SK-N-SH treated with all-trans-retinoic acid at 6 μM for 48 hours (cell line): ENCODE measurements at regions not wholly inside any gene's neighbourhood (a gene's known extent, or its start where the extent isn't known, plus 50 kb on each side); places are given as distances from the start of the nearest gene placed in this dataset.

ENCODE experiments used
- ATAC-seq: fragments of 200-7000 bp; cut with Tn5 transposase; 3 replicates; pipeline ENCODE4 v1.9.1; 2020; ENCODE audit warnings: mild to moderate bottlenecking, moderate library complexity
- ARNTL ChIP-seq: fragments of 450-650 bp; formaldehyde crosslinking; IDR thresholded peaks from 2 replicates; pipeline ENCODE4 v1.5.0; 2020; ENCODE audit warnings: low read depth, mild to moderate bottlenecking, moderate library complexity, borderline replicate concordance
- BACH2 ChIP-seq: fragments of 250-450 bp; sonication (Bioruptor Pico); IDR thresholded peaks from 2 replicates; pipeline ENCODE4 v1.9.0; 2021; ENCODE audit warnings: mild to moderate bottlenecking, borderline replicate concordance
- CREB5 ChIP-seq: fragments of 250-450 bp; sonication (Bioruptor Pico); IDR thresholded peaks from 2 replicates; pipeline ENCODE4 v1.5.1; 2020; ENCODE audit warnings: low read depth, mild to moderate bottlenecking, moderate library complexity
- ESRRG ChIP-seq: fragments of 250-450 bp; sonication (Bioruptor Pico); IDR thresholded peaks from 2 replicates; pipeline ENCODE4 v1.6.1; 2021; ENCODE audit warnings: mild to moderate bottlenecking
- GLIS3 ChIP-seq: fragments of 250-450 bp; sonication (Bioruptor Pico); IDR thresholded peaks from 2 replicates; pipeline ENCODE4 v1.5.0; 2020; ENCODE audit warnings: mild to moderate bottlenecking, moderate library complexity
- OSR1 ChIP-seq: fragments of 250-450 bp; sonication (Bioruptor Pico); IDR thresholded peaks from 2 replicates; pipeline ENCODE4 v1.8.0; 2022; ENCODE audit warnings: moderate library complexity, mild to moderate bottlenecking, inconsistent platforms
- PATZ1 ChIP-seq: fragments of 250-450 bp; sonication (Bioruptor Pico); IDR thresholded peaks from 2 replicates; pipeline ENCODE4 v1.8.0; 2020; ENCODE audit warnings: mild to moderate bottlenecking, moderate library complexity, borderline replicate concordance
- POU6F1 ChIP-seq: fragments of 250-450 bp; sonication (Bioruptor Pico); IDR thresholded peaks from 2 replicates; pipeline ENCODE4 v1.8.0; 2021; ENCODE audit warnings: low read depth, mild to moderate bottlenecking, moderate library complexity, borderline replicate concordance
- RARB ChIP-seq: fragments of 250-450 bp; sonication (Bioruptor Pico); IDR thresholded peaks from 2 replicates; pipeline ENCODE4 v1.8.0; 2021; ENCODE audit warnings: mild to moderate bottlenecking, moderate library complexity
- SNAI2 ChIP-seq: fragments of 250-450 bp; sonication (Bioruptor Pico); IDR thresholded peaks from 2 replicates; pipeline ENCODE4 v1.5.0; 2020; ENCODE audit warnings: mild to moderate bottlenecking, moderate library complexity
- TOX ChIP-seq: fragments of 250-450 bp; sonication (Bioruptor Pico); IDR thresholded peaks from 2 replicates; pipeline ENCODE4 v1.8.0; 2021; ENCODE audit warnings: mild to moderate bottlenecking, moderate library complexity, borderline replicate concordance
- TSHZ2 ChIP-seq: fragments of 250-450 bp; sonication (Bioruptor Pico); IDR thresholded peaks from 2 replicates; pipeline ENCODE4 v1.5.0; 2020; ENCODE audit warnings: mild to moderate bottlenecking, moderate library complexity
- ZC3H10 ChIP-seq: fragments of 250-450 bp; sonication (Bioruptor Pico); IDR thresholded peaks from 2 replicates; pipeline ENCODE4 v1.5.1; 2021; ENCODE audit warnings: mild to moderate bottlenecking, moderate library complexity
- ZFP30 ChIP-seq: fragments of 450-650 bp; formaldehyde crosslinking; IDR thresholded peaks from 2 replicates; pipeline ENCODE4 v1.5.0; 2022; ENCODE audit warnings: mild to moderate bottlenecking, moderate library complexity
- ZNF565 ChIP-seq: fragments of 450-650 bp; formaldehyde crosslinking; conservative IDR thresholded peaks from 2 replicates; pipeline ENCODE4 v1.5.0; 2020; ENCODE audit warnings: low read depth, mild to moderate bottlenecking, moderate library complexity
- ZNF70 ChIP-seq: fragments of 450-650 bp; formaldehyde crosslinking; IDR thresholded peaks from 2 replicates; pipeline ENCODE4 v1.5.0; 2020; ENCODE audit warnings: mild to moderate bottlenecking, moderate library complexity

- ATAC-seq, result no peak
- TF ChIP-seq POU6F1 (CRISPR knock-in tag), result no peak
- no peak for TF ChIP-seq TSHZ2
- no peak for TF ChIP-seq ZFP30 (CRISPR knock-in tag)
These were observed 708.9 kb upstream of the NRSN1 start for GRCh38 chr6:23417133-23417532.

GRCh38 chr6:23418095-23418494 is 707.9 kb upstream of the NRSN1 start:
- TF ChIP-seq TOX (CRISPR knock-in tag), result no peak
- no peak for ATAC-seq

GRCh38 chr6:23419046-23419445 is 707.0 kb upstream of the NRSN1 start:
- no peak for TF ChIP-seq POU6F1 (CRISPR knock-in tag)
- no peak for ATAC-seq

GRCh38 chr6:23420659-23421350 is 705.2 kb upstream of the NRSN1 start:
- ATAC-seq, result no peak
- TF ChIP-seq ARNTL, result no peak
- no peak for TF ChIP-seq RARB (CRISPR knock-in tag)
- no peak for TF ChIP-seq OSR1 (CRISPR knock-in tag)
- TF ChIP-seq SNAI2, result no peak
- no peak for TF ChIP-seq ZNF70 (CRISPR knock-in tag)
- TF ChIP-seq GLIS3, result no peak
- TF ChIP-seq BACH2 (CRISPR knock-in tag), result no peak
- no peak for TF ChIP-seq ESRRG (CRISPR knock-in tag)
- TF ChIP-seq POU6F1 (CRISPR knock-in tag), result no peak
- no peak for TF ChIP-seq ZC3H10 (CRISPR knock-in tag)
- no peak for TF ChIP-seq CREB5 (CRISPR knock-in tag)
- no peak for TF ChIP-seq PATZ1 (CRISPR knock-in tag)
- no peak for TF ChIP-seq ZNF565 (CRISPR knock-in tag)
